ENCODE measurements at regions not wholly inside any gene's neighbourhood (a gene's known extent, or its start where the extent isn't known, plus 50 kb on each side); places are given as distances from the start of the nearest gene placed in this dataset.
"Not testable (repeated sequence)": the region's sequence is repeated elsewhere in the genome, so short reads cannot be mapped to it uniquely, and the experiment has no call there.

GRCh38 chr17:13833921-13834320 is 232.2 kb upstream of the HS3ST3A1 start:
- Histone ChIP-seq H3K4me3 (ENCODE audit: low read depth, low read length) (no peak overlapping the region), H3K36me3 (ENCODE audit: insufficient read depth) (no peaks in the 10 kb centered on the region), H3K4me1 (ENCODE audit: insufficient read depth) (no peaks in the 10 kb centered on the region), H3K27ac (ENCODE audit: low read depth) (no peak overlapping the region)
- WGBS, result 86% methylated on average over 2 of the region's 2 CpGs
- no peak for DNase-seq (ENCODE audit: extremely low spot score)

- H3K27ac ChIP-seq (ENCODE audit: low read depth), result no peak overlapping the region
- no peaks in the 10 kb centered on the region for H3K4me1 ChIP-seq (ENCODE audit: insufficient read depth)
- WGBS, result 90% methylated on average over 2 of the region's 2 CpGs
- no peak overlapping the region for H3K4me3 ChIP-seq (ENCODE audit: low read depth, low read length)
- no peak for DNase-seq (ENCODE audit: extremely low spot score)
- no peaks in the 10 kb centered on the region for H3K36me3 ChIP-seq (ENCODE audit: insufficient read depth)
Measured at GRCh38 chr17:13835151-13835550, 233.4 kb upstream of the HS3ST3A1 start.

GRCh38 chr17:13837417-13837816 is 231.9 kb upstream of the COX10 start:
- Histone ChIP-seq H3K36me3 (ENCODE audit: insufficient read depth) (no peaks in the 10 kb centered on the region), H3K27ac (ENCODE audit: low read depth) (no peak overlapping the region), H3K4me3 (ENCODE audit: low read depth, low read length) (no peak overlapping the region), H3K4me1 (ENCODE audit: insufficient read depth) (no peaks in the 10 kb centered on the region)
- DNase-seq (ENCODE audit: extremely low spot score), result no peak
- 94% methylated on average over 12 of the region's 12 CpGs for WGBS

- 39% methylated on average over 1 of the region's 1 CpG for WGBS
- H3K4me1 ChIP-seq (ENCODE audit: insufficient read depth), result no peaks in the 10 kb centered on the region
- H3K36me3 ChIP-seq (ENCODE audit: insufficient read depth), result no peaks in the 10 kb centered on the region
- no peak overlapping the region for H3K27ac ChIP-seq (ENCODE audit: low read depth)
- no peak for DNase-seq (ENCODE audit: extremely low spot score)
- H3K4me3 ChIP-seq (ENCODE audit: low read depth, low read length), result no peak overlapping the region
Measured at GRCh38 chr17:13840254-13840653, 229.1 kb upstream of the COX10 start.

- no peak for DNase-seq (ENCODE audit: extremely low spot score)
- 67% methylated on average over 4 of the region's 4 CpGs for WGBS
- Histone ChIP-seq H3K27ac (ENCODE audit: low read depth) (no peak overlapping the region), H3K4me1 (ENCODE audit: insufficient read depth) (no peaks in the 10 kb centered on the region), H3K36me3 (ENCODE audit: insufficient read depth) (no peaks in the 10 kb centered on the region), H3K4me3 (ENCODE audit: low read depth, low read length) (no peak overlapping the region)
Measured at GRCh38 chr17:13843862-13844635, 225.3 kb upstream of the COX10 start.

- Histone ChIP-seq H3K4me3 (ENCODE audit: low read depth, low read length) (no peak overlapping the region), H3K27ac (ENCODE audit: low read depth) (no peak overlapping the region), H3K36me3 (ENCODE audit: insufficient read depth) (peaks cover 1% of the 10 kb centered on the region), H3K4me1 (ENCODE audit: insufficient read depth) (no peaks in the 10 kb centered on the region)
- no peak for DNase-seq (ENCODE audit: extremely low spot score)
- WGBS, result 46% methylated on average over 1 of the region's 1 CpG
Measured at GRCh38 chr17:13851889-13852288, 217.4 kb upstream of the COX10 start.

GRCh38 chr17:13855730-13856129 is 213.6 kb upstream of the COX10 start:
- DNase-seq (ENCODE audit: extremely low spot score); H3K4me1 ChIP-seq (ENCODE audit: insufficient read depth); H3K27ac ChIP-seq (ENCODE audit: low read depth); H3K4me3 ChIP-seq (ENCODE audit: low read depth, low read length); H3K36me3 ChIP-seq (ENCODE audit: insufficient read depth): not testable (repeated sequence)
- WGBS, result 85% methylated on average over 4 of the region's 4 CpGs

- H3K4me3 ChIP-seq (ENCODE audit: low read depth, low read length), result no peak overlapping the region
- no peaks in the 10 kb centered on the region for H3K36me3 ChIP-seq (ENCODE audit: insufficient read depth)
- 94% methylated on average over 3 of the region's 3 CpGs for WGBS
- no peak for DNase-seq (ENCODE audit: extremely low spot score)
- H3K27ac ChIP-seq (ENCODE audit: low read depth), result no peak overlapping the region
- no peaks in the 10 kb centered on the region for H3K4me1 ChIP-seq (ENCODE audit: insufficient read depth)
Measured at GRCh38 chr17:13862346-13862745, 207.0 kb upstream of the COX10 start.

- Histone ChIP-seq H3K36me3 (ENCODE audit: insufficient read depth) (no peaks in the 10 kb centered on the region), H3K27ac (ENCODE audit: low read depth) (no peak overlapping the region), H3K4me3 (ENCODE audit: low read depth, low read length) (no peak overlapping the region), H3K4me1 (ENCODE audit: insufficient read depth) (no peaks in the 10 kb centered on the region)
- DNase-seq (ENCODE audit: extremely low spot score), result no peak
- 48% methylated on average over 3 of the region's 3 CpGs for WGBS
Measured at GRCh38 chr17:13863436-13863835, 205.9 kb upstream of the COX10 start.

- WGBS, result 71% methylated on average over 3 of the region's 3 CpGs
- no peak overlapping the region for H3K4me3 ChIP-seq (ENCODE audit: low read depth, low read length)
Measured at GRCh38 chr17:13864521-13864920, 204.8 kb upstream of the COX10 start.

GRCh38 chr17:13865650-13866049 is 203.7 kb upstream of the COX10 start:
- no peak overlapping the region for H3K4me3 ChIP-seq (ENCODE audit: low read depth, low read length)
- DNase-seq (ENCODE audit: extremely low spot score), result no peak
- no peak overlapping the region for H3K27ac ChIP-seq (ENCODE audit: low read depth)
- no peaks in the 10 kb centered on the region for H3K4me1 ChIP-seq (ENCODE audit: insufficient read depth)
- 71% methylated on average over 2 of the region's 2 CpGs for WGBS
- H3K36me3 ChIP-seq (ENCODE audit: insufficient read depth), result no peaks in the 10 kb centered on the region

More at GRCh38 chr17:13864521-13864920, 204.8 kb upstream of the COX10 start:
- DNase-seq (ENCODE audit: extremely low spot score), result no peak
- H3K27ac ChIP-seq (ENCODE audit: low read depth), result no peak overlapping the region
- H3K4me1 ChIP-seq (ENCODE audit: insufficient read depth), result no peaks in the 10 kb centered on the region
- no peaks in the 10 kb centered on the region for H3K36me3 ChIP-seq (ENCODE audit: insufficient read depth)

GRCh38 chr17:13869331-13869940 is 199.9 kb upstream of the COX10 start:
- no peak overlapping the region for H3K27ac ChIP-seq (ENCODE audit: low read depth)
- WGBS, result 67% methylated on average over 9 of the region's 9 CpGs

GRCh38 chr17:13871261-13871660 is 198.0 kb upstream of the COX10 start:
- 93% methylated on average over 4 of the region's 4 CpGs for WGBS
- no peak for DNase-seq (ENCODE audit: extremely low spot score)
- no peak overlapping the region for H3K27ac ChIP-seq (ENCODE audit: low read depth)

More at GRCh38 chr17:13869331-13869940, 199.9 kb upstream of the COX10 start:
- no peak overlapping the region for H3K4me3 ChIP-seq (ENCODE audit: low read depth, low read length)
- H3K4me1 ChIP-seq (ENCODE audit: insufficient read depth), result no peaks in the 10 kb centered on the region
- DNase-seq (ENCODE audit: extremely low spot score), result no peak
- H3K36me3 ChIP-seq (ENCODE audit: insufficient read depth), result no peaks in the 10 kb centered on the region

GRCh38 chr17:13874134-13874533 is 195.2 kb upstream of the COX10 start:
- Histone ChIP-seq H3K27ac (ENCODE audit: low read depth) (no peak overlapping the region), H3K4me3 (ENCODE audit: low read depth, low read length) (no peak overlapping the region), H3K4me1 (ENCODE audit: insufficient read depth) (no peaks in the 10 kb centered on the region), H3K36me3 (ENCODE audit: insufficient read depth) (no peaks in the 10 kb centered on the region)
- 92% methylated on average over 3 of the region's 3 CpGs for WGBS
- DNase-seq (ENCODE audit: extremely low spot score), result no peak

More at GRCh38 chr17:13871261-13871660, 198.0 kb upstream of the COX10 start:
- Histone ChIP-seq H3K4me1 (ENCODE audit: insufficient read depth) (no peaks in the 10 kb centered on the region), H3K36me3 (ENCODE audit: insufficient read depth) (no peaks in the 10 kb centered on the region), H3K4me3 (ENCODE audit: low read depth, low read length) (no peak overlapping the region)
